BLaER1 treated with 17β-estradiol and CSF1 and Interleukin-3, amounts not matched to agents 10 nM and 100 nM (cell line): ENCODE measurements at regions not wholly inside any gene's neighbourhood (a gene's known extent, or its start where the extent isn't known, plus 50 kb on each side); places are given as distances from the start of the nearest gene placed in this dataset.
"Not testable (repeated sequence)": the region's sequence is repeated elsewhere in the genome, so short reads cannot be mapped to it uniquely, and the experiment has no call there.

Experiments
- H3K27ac ChIP-seq, 11 experiments: shearing (Covaris generic); formaldehyde crosslinking; 2 replicates each; pipeline ENCODE4 v1.8.1; 2022
- H3K27me3 ChIP-seq, 11 experiments: shearing (Covaris generic); formaldehyde crosslinking; 2 replicates each; pipeline ENCODE4 v1.8.1; 2022
- H3K36me3 ChIP-seq, 11 experiments: shearing (Covaris generic); formaldehyde crosslinking; 2 replicates each; pipeline ENCODE4 v1.8.1; 2022
- H3K4me1 ChIP-seq, 10 experiments: shearing (Covaris generic); formaldehyde crosslinking; 2 replicates each; pipeline ENCODE4 v1.8.1; 2022
- H3K4me2 ChIP-seq, 11 experiments: shearing (Covaris generic); formaldehyde crosslinking; 2 replicates each; pipeline ENCODE4 v1.8.1; 2022
- H3K4me3 ChIP-seq, 10 experiments: shearing (Covaris generic); formaldehyde crosslinking; 2 replicates each; pipeline ENCODE4 v1.8.1; 2022
- H3K9ac ChIP-seq, 11 experiments: shearing (Covaris generic); formaldehyde crosslinking; 2 replicates each; pipeline ENCODE4 v1.8.1; 2022
- H3K9me3 ChIP-seq, 11 experiments: shearing (Covaris generic); formaldehyde crosslinking; replicated peaks in 1 of 11; 2 replicates each; pipeline ENCODE4 v1.8.1; 2022
- H4K20me1 ChIP-seq, 11 experiments: shearing (Covaris generic); formaldehyde crosslinking; 2 replicates each; pipeline ENCODE4 v1.8.1; 2022
- Cebpa-rat ChIP-seq, 11 experiments: shearing (Covaris generic); IDR thresholded peaks; 2 replicates each; pipeline ENCODE4 v1.8.1; 2022

DNA sequence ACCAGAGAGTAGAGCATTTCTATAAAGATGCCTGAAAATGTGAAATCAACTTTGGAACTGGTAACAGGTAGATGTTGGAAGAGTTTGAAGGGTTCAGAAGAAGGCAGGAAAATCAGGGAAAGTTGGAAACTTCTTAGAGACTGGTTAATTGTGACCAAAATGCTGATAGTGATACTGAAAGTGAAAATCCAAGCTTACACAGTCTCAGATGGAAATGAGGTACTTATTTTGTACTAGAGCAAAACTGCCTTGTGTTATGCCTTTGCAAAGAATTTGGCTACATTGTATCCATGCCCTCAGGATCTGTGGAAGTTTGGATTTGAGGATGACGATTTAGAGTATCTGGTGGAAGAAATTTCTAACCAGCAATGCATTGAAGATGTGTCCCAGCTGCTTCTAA is 430.6 kb upstream of the KCND2 start:
- Histone ChIP-seq H3K4me1 (no peaks in the 10 kb centered on the region), H4K20me1 (no peaks in the 10 kb centered on the region), H3K27ac (no peak overlapping the region), H3K36me3 (no peaks in the 10 kb centered on the region), H3K9ac (no peak overlapping the region), H3K4me3 (no peak overlapping the region), H3K4me2 (no peak overlapping the region), H3K27me3 (no peaks in the 10 kb centered on the region), H3K9me3 (no peaks in the 10 kb centered on the region)
- TF ChIP-seq Cebpa-rat (IDR thresholded peaks at IDR 0.05): no peak

- no peak overlapping the region for H3K27ac ChIP-seq
Measured at GRCh38 chr7:119842786-119843185, 430.2 kb upstream of the KCND2 start.

GRCh38 chr7:119861385-119861784 is 411.6 kb upstream of the KCND2 start:
- TF ChIP-seq Cebpa-rat (IDR thresholded peaks at IDR 0.05): no peak
- Histone ChIP-seq H3K4me2 (no peak overlapping the region), H4K20me1 (no peaks in the 10 kb centered on the region)

More at GRCh38 chr7:119842786-119843185, 430.2 kb upstream of the KCND2 start:
- Histone ChIP-seq H3K4me3 (no peak overlapping the region), H3K9me3 (no peaks in the 10 kb centered on the region), H3K36me3 (no peaks in the 10 kb centered on the region), H3K27me3 (no peaks in the 10 kb centered on the region), H3K9ac (no peak overlapping the region), H4K20me1 (no peaks in the 10 kb centered on the region), H3K4me2 (no peak overlapping the region), H3K4me1 (no peaks in the 10 kb centered on the region)
- TF ChIP-seq Cebpa-rat (IDR thresholded peaks at IDR 0.05): no peak

DNA sequence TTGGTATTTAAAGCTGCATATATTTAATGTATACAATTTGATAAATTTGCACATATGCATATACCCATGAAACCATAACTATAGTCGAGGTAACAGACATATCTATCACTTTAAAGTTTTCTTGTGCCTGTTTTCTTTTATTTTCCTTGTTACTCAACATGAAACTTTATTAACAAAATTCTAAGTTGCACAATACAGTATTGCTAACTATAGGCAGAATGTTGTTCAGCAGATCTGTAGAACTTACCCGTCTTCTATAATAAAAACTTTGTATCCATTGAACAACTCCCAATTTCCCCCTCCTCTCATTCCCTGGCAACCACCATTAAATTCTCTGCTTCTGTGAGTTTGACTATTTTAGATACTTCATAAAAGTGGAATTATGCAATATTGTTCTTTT is 404.6 kb upstream of the KCND2 start:
- Histone ChIP-seq H3K9me3 (no peaks in the 10 kb centered on the region), H3K4me1 (no peaks in the 10 kb centered on the region), H4K20me1 (no peaks in the 10 kb centered on the region), H3K4me2 (no peak overlapping the region), H3K9ac (no peak overlapping the region), H3K27ac (no peak overlapping the region), H3K4me3 (no peak overlapping the region), H3K27me3 (no peaks in the 10 kb centered on the region), H3K36me3 (no peaks in the 10 kb centered on the region)
- TF ChIP-seq Cebpa-rat (IDR thresholded peaks at IDR 0.05): no peak

More at GRCh38 chr7:119861385-119861784, 411.6 kb upstream of the KCND2 start:
- Histone ChIP-seq H3K9ac (no peak overlapping the region), H3K4me1 (peaks cover 0 to 6% (median 0%) of the 10 kb centered on the region in 10 experiments; a peak in 4 of 20 replicates), H3K9me3 (no peaks in the 10 kb centered on the region), H3K4me3 (no peak overlapping the region), H3K27me3 (no peaks in the 10 kb centered on the region), H3K36me3 (no peaks in the 10 kb centered on the region), H3K27ac (no peak overlapping the region)

DNA sequence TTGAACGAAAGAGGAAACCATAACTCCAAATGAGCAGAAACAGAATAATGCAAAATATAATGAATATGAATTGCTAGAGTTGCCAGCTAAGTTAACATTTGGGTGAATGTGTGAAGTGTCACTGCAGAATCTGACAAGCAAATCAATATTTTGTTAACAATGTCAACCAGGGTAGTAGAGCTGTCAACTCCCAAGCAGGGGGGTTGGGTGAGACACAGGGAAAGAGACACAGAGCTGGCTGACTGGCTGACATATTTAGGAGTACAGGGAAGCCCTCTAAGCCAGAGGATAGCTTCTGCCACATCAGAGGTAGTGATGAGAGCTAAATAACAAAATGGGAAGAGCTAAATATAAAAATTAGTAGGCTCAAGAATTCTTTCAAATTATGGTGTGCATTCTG is 393.1 kb upstream of the KCND2 start:
- TF ChIP-seq Cebpa-rat (IDR thresholded peaks at IDR 0.05): no peak
- H3K36me3 ChIP-seq: no peaks in the 10 kb centered on the region
- H4K20me1 ChIP-seq: no peaks in the 10 kb centered on the region
- H3K4me1 ChIP-seq: no peaks in the 10 kb centered on the region
- H3K9ac ChIP-seq: no peak overlapping the region
- no peaks in the 10 kb centered on the region for H3K27me3 ChIP-seq
- no peak overlapping the region for H3K4me2 ChIP-seq
- no peak overlapping the region for H3K27ac ChIP-seq
- no peak overlapping the region for H3K4me3 ChIP-seq
- no peaks in the 10 kb centered on the region for H3K9me3 ChIP-seq

DNA sequence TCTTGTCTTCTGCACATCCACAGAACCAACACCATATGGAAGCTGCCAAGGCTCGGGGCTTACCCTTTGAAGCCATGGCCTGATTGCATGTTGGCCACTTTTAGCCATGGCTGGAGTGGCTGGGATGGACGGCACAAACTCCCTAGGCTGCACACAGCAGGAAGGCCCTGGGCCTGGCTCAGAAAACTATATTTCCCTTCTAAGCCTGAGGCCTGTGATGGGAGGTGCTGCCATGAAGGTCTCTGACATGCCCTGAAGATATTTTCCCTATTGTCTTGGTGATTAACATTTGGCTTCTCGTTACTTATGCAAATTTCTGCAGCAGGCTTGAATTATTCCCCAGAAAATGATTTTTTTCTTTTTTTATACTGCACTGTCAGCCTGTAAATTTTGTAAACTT is 387.0 kb upstream of the KCND2 start:
- H3K4me1 ChIP-seq: no peaks in the 10 kb centered on the region
- peaks cover 0 to 4% (median 0%) of the 10 kb centered on the region in 11 experiments; a peak in 2 of 22 replicates for H3K9me3 ChIP-seq
- no peak for TF ChIP-seq Cebpa-rat (IDR thresholded peaks at IDR 0.05)
- no peak overlapping the region for H3K4me3 ChIP-seq
- H3K9ac ChIP-seq: no peak overlapping the region
- no peak overlapping the region for H3K27ac ChIP-seq
- H3K4me2 ChIP-seq: no peak overlapping the region
- no peaks in the 10 kb centered on the region for H3K27me3 ChIP-seq
- no peaks in the 10 kb centered on the region for H4K20me1 ChIP-seq
- no peaks in the 10 kb centered on the region for H3K36me3 ChIP-seq

DNA sequence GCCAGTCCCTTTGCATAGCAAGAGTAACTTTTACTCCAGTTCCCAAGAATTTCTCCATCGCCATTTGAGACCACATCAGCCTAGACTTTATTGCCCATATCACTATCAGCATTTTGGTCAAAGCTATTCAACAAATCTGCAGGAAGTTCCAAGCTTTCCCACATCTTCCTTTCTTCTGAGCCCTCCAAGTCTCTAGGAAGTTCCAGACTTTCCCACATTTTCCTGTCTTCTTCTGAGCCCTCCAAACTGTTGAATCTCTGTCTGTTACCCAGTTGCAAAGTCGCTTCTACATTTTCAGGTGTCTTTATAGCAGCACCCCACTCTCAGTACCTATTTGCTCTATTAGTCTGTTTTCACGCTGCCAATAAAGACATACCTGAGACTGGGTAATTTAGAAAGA is 386.4 kb upstream of the KCND2 start:
- H3K4me1 ChIP-seq, H3K4me3 ChIP-seq, H3K27ac ChIP-seq, H3K9me3 ChIP-seq, H3K27me3 ChIP-seq, H4K20me1 ChIP-seq, H3K36me3 ChIP-seq, H3K9ac ChIP-seq, H3K4me2 ChIP-seq: not testable (repeated sequence)

DNA sequence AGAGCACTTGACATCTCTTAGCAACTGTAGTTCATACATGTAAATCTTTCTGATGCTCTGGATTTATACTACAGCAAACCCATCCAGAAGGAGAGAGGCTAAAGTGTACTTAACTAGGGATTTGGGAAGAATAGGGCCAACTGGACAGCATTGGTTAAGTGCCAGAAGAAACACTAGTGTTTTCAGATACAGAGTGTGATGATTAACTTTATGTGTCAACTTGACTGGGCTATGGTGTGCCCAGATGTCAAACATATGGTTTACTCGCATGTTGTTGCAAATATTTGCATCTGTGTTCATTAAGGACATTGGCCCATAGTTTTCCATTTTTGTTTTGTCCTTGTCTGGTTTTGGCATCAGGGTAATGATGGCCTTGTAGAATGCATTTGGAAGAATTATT is 384.7 kb upstream of the KCND2 start:
- H3K4me1 ChIP-seq: no peaks in the 10 kb centered on the region
- no peaks in the 10 kb centered on the region for H3K36me3 ChIP-seq
- no peak overlapping the region for H3K4me2 ChIP-seq
- no peak overlapping the region for H3K4me3 ChIP-seq
- no peaks in the 10 kb centered on the region for H4K20me1 ChIP-seq
- H3K9ac ChIP-seq: no peak overlapping the region
- H3K27ac ChIP-seq: no peak overlapping the region
- H3K9me3 ChIP-seq: peaks cover 0 to 4% (median 0%) of the 10 kb centered on the region in 11 experiments; a peak in 2 of 22 replicates
- TF ChIP-seq Cebpa-rat (IDR thresholded peaks at IDR 0.05): no peak
- H3K27me3 ChIP-seq: no peaks in the 10 kb centered on the region

DNA sequence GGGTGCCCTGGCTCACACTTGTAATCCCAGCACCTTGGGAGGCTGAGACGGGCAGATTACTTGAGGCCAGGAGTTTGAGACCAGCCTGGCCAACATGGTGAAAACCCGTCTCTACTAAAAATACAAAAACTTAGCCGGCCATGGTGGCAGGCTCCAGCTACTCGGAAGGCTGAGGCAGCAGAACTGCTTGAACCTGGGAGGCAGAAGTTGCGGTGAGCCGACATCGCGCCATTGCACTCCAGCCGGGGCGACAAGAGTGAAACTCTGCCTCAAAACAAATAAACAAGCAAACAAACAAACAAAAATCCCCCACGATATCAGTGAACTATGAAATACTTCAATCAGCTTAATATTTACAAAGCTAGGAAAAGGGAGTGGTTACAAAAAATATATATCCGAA is 382.3 kb upstream of the KCND2 start:
- Histone ChIP-seq H3K9me3 (no peaks in the 10 kb centered on the region; a peak in 2 of 22 replicates), H3K27ac (no peak overlapping the region), H3K36me3 (no peaks in the 10 kb centered on the region), H3K4me2 (no peak overlapping the region), H3K9ac (no peak overlapping the region), H4K20me1 (no peaks in the 10 kb centered on the region), H3K27me3 (no peaks in the 10 kb centered on the region), H3K4me3 (no peak overlapping the region), H3K4me1 (0 out of 20 replicates have a peak, but pooled peaks cover 0 to 4% (median 0%) of the 10 kb centered on the region in 10 experiments)
- TF ChIP-seq Cebpa-rat (IDR thresholded peaks at IDR 0.05): no peak

DNA sequence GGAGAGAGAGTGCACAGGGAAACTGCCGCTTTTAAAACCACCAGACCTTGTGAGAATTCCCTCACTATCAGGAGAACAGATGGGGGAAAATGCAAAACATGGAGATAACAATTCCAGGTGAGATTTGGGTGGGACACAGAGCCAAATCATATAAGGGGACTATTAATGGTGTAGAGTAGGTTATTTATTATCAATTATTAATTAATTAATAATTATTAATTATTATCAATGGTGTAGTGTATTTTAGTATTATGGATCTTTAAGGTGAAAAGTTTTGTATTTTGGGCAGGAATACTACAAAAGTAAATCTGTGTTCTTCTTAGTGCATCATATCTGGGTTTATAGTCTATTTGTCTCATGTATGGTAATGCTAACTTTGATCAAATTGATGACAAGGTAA is 377.7 kb upstream of the KCND2 start:
- Histone ChIP-seq H3K9ac (no peak overlapping the region), H3K36me3 (no peaks in the 10 kb centered on the region), H3K9me3 (no peaks in the 10 kb centered on the region), H3K4me3 (no peak overlapping the region), H3K4me1 (0 out of 20 replicates have a peak, but pooled peaks cover 0 to 4% (median 0%) of the 10 kb centered on the region in 10 experiments), H3K27ac (no peak overlapping the region), H3K27me3 (no peaks in the 10 kb centered on the region), H4K20me1 (no peaks in the 10 kb centered on the region), H3K4me2 (no peak overlapping the region; a peak in 1 of 22 replicates)
- no peak for TF ChIP-seq Cebpa-rat (IDR thresholded peaks at IDR 0.05)
